ENCODE measurements at regions not wholly inside any gene's neighbourhood (a gene's known extent, or its start where the extent isn't known, plus 50 kb on each side); places are given as distances from the start of the nearest gene placed in this dataset.

- no peak for DNase-seq
Observed at GRCh38 chr12:106006382-106006781, 132.4 kb downstream of the NUAK1 start.

- DNase-seq: no peak
Observed at GRCh38 chr12:106006940-106007339, 131.8 kb downstream of the NUAK1 start.

GRCh38 chr12:106010741-106011140 lies 128.0 kb downstream of the NUAK1 start:
- DNase-seq: no peak

All from inflammatory macrophage treated with lipopolysaccharide for 1 hour (primary cell).